GM21423 (cell line): ENCODE measurements at regions not wholly inside any gene's neighbourhood (a gene's known extent, or its start where the extent isn't known, plus 50 kb on each side); places are given as distances from the start of the nearest gene placed in this dataset.
"Not testable (repeated sequence)": the region's sequence is repeated elsewhere in the genome, so short reads cannot be mapped to it uniquely, and the experiment has no call there.

ENCODE experiments used
- ATAC-seq: cut with Tn5 transposase; IDR thresholded peaks from one replicate; pipeline ENCODE4 v1.9.1; 2021; ENCODE audit warnings: mild to moderate bottlenecking, moderate library complexity; ENCODE audit not compliant: unreplicated experiment

- ATAC-seq: no peak
These were observed 378.9 kb downstream of the PREX1 start for GRCh38 chr20:48448666-48449600.

GRCh38 chr20:48447456-48447855 lies 380.3 kb downstream of the PREX1 start:
- no peak for ATAC-seq

GRCh38 chr20:48445827-48446226 lies 382.0 kb downstream of the PREX1 start:
- no peak for ATAC-seq

- ATAC-seq: no peak
These were observed 383.6 kb downstream of the PREX1 start for GRCh38 chr20:48444249-48444648.

GRCh38 chr20:48440916-48441315 lies 386.9 kb downstream of the PREX1 start:
- ATAC-seq: no peak

- ATAC-seq: not testable (repeated sequence)
These were observed 387.5 kb downstream of the PREX1 start for GRCh38 chr20:48440261-48440660.

- ATAC-seq: no peak
These were observed 390.7 kb downstream of the PREX1 start for GRCh38 chr20:48437146-48437545.

- not testable (repeated sequence) for ATAC-seq
These were observed 391.2 kb downstream of the PREX1 start for GRCh38 chr20:48436609-48437008.

- ATAC-seq: no peak
These were observed 394.6 kb downstream of the PREX1 start for GRCh38 chr20:48433178-48433577.

GRCh38 chr20:48432494-48432832 lies 395.3 kb downstream of the PREX1 start:
- ATAC-seq: no peak

- no peak for ATAC-seq
These were observed 395.9 kb downstream of the PREX1 start for GRCh38 chr20:48431653-48432493.

GRCh38 chr20:48426630-48427029 lies 401.2 kb downstream of the PREX1 start:
- ATAC-seq: no peak

GRCh38 chr20:48425817-48426612 lies 401.8 kb downstream of the PREX1 start:
- ATAC-seq: no peak

GRCh38 chr20:48425321-48425720 lies 402.5 kb downstream of the PREX1 start:
- ATAC-seq: no peak

- no peak for ATAC-seq
These were observed 405.4 kb downstream of the PREX1 start for GRCh38 chr20:48422242-48422960.

GRCh38 chr20:48421547-48421946 lies 406.3 kb downstream of the PREX1 start:
- ATAC-seq: no peak

GRCh38 chr20:48420176-48420575 lies 407.6 kb downstream of the PREX1 start:
- no peak for ATAC-seq

GRCh38 chr20:48419173-48419572 lies 408.6 kb downstream of the PREX1 start:
- no peak for ATAC-seq

- no peak for ATAC-seq
These were observed 411.8 kb downstream of the PREX1 start for GRCh38 chr20:48416002-48416401.

GRCh38 chr20:48414786-48415185 lies 413.0 kb downstream of the PREX1 start:
- ATAC-seq: no peak
